CD14-positive monocyte (primary cell): ENCODE measurements at regions not wholly inside any gene's neighbourhood (a gene's known extent, or its start where the extent isn't known, plus 50 kb on each side); places are given as distances from the start of the nearest gene placed in this dataset.
"Not testable (repeated sequence)": the region's sequence is repeated elsewhere in the genome, so short reads cannot be mapped to it uniquely, and the experiment has no call there.

Experiments
- DNase-seq, 3 donors: peaks; one replicate each; pipeline ENCODE4 v3.0.0-alpha.2; 2011 to 2022
- H2AFZ ChIP-seq: 2 replicates; pipeline ENCODE4 v1.6.0; 2012; ENCODE audit warnings: mild to moderate bottlenecking, low read depth, low read length, inconsistent platforms; ENCODE audit not compliant: insufficient read depth, poor library complexity, severe bottlenecking
- H3K27ac ChIP-seq, 2 donors: 1 replicate in 1 of 2; 2 replicates in 1 of 2; pipeline ENCODE4 v1.5.1; 2012 to 2013; ENCODE audit warnings: low read length in 2 of 2, control low read depth in 1 of 2, inconsistent platforms in 1 of 2, low read depth in 1 of 2, mild to moderate bottlenecking in 1 of 2
- H3K27me3 ChIP-seq, 2 donors: one replicate each; pipeline versions ENCODE4 v1.6.0 to v1.6.1; 2011 to 2013; ENCODE audit warnings: low read length in 2 of 2; ENCODE audit not compliant: control insufficient read depth in 2 of 2, insufficient read depth in 2 of 2
- H3K36me3 ChIP-seq, 2 donors: replicated peaks in 1 of 2; 1 replicate in 1 of 2; 2 replicates in 1 of 2; pipeline versions ENCODE4 v1.5.1 to v1.6.1; 2012 to 2013; ENCODE audit warnings: low read length in 2 of 2, control low read depth in 1 of 2, inconsistent platforms in 1 of 2, mild to moderate bottlenecking in 1 of 2; ENCODE audit not compliant: insufficient read depth in 2 of 2, control insufficient read depth in 1 of 2
- H3K4me1 ChIP-seq, 2 donors: 1 replicate in 1 of 2; 2 replicates in 1 of 2; pipeline versions ENCODE4 v1.5.1 to v1.6.1; 2012 to 2013; ENCODE audit warnings: low read length in 2 of 2, control low read depth in 1 of 2, inconsistent platforms in 1 of 2, mild to moderate bottlenecking in 1 of 2, moderate library complexity in 1 of 2; ENCODE audit not compliant: insufficient read depth in 2 of 2, control insufficient read depth in 1 of 2
- H3K4me2 ChIP-seq: replicated peaks from 2 replicates; pipeline ENCODE3; 2012; ENCODE audit warnings: low read length, moderate library complexity, mild to moderate bottlenecking; ENCODE audit not compliant: poor library complexity, severe bottlenecking; ENCODE audit errors: extremely low read depth
- H3K4me3 ChIP-seq, 3 experiments: fragments of 200-600 bp in 1 of 3; sonication (generic) in 1 of 3; replicated peaks in 1 of 3; 1 replicate in 2 of 3; 2 replicates in 1 of 3; pipeline ENCODE4 v1.5.1; 2011 to 2013; ENCODE audit warnings: low read length in 3 of 3, mild to moderate bottlenecking in 3 of 3, control low read depth in 2 of 3, low read depth in 2 of 3, inconsistent platforms in 1 of 3, moderate library complexity in 1 of 3
- H3K79me2 ChIP-seq: 2 replicates; pipeline ENCODE4 v1.6.0; 2012; ENCODE audit warnings: mild to moderate bottlenecking, control low read depth, inconsistent platforms, low read length, moderate library complexity; ENCODE audit not compliant: insufficient read depth
- H3K9ac ChIP-seq: 2 replicates; pipeline ENCODE4 v1.6.0; 2017; ENCODE audit warnings: low read length, mild to moderate bottlenecking; ENCODE audit not compliant: insufficient read depth, poor library complexity, severe bottlenecking
- H3K9me3 ChIP-seq, 2 donors: replicated peaks in 1 of 2; 1 replicate in 1 of 2; 2 replicates in 1 of 2; pipeline versions ENCODE4 v1.5.1 to v1.6.1; 2012 to 2013; ENCODE audit warnings: low read length in 2 of 2, control low read depth in 1 of 2; ENCODE audit not compliant: control insufficient read depth in 1 of 2, insufficient read depth in 1 of 2
- H4K20me1 ChIP-seq: 2 replicates; pipeline ENCODE4 v1.6.0; 2012; ENCODE audit warnings: mild to moderate bottlenecking, low read length, control low read depth, moderate library complexity; ENCODE audit not compliant: insufficient read depth
- H3K27ac Mint-ChIP-seq, 7 donors: one replicate each; pipeline ENCODE4 v1.8.0; 2020; ENCODE audit warnings: mild to moderate bottlenecking in 7 of 7, mixed read lengths in 7 of 7, moderate library complexity in 6 of 7, inconsistent platforms in 2 of 7
- H3K27me3 Mint-ChIP-seq, 3 donors: one replicate each; pipeline ENCODE4 v1.8.0; 2021 to 2022; ENCODE audit warnings: low read depth in 3 of 3, mild to moderate bottlenecking in 3 of 3, mixed read lengths in 3 of 3, moderate library complexity in 3 of 3, inconsistent platforms in 1 of 3
- H3K36me3 Mint-ChIP-seq, 2 donors: one replicate each; pipeline ENCODE4 v1.8.0; 2020; ENCODE audit warnings: mixed read lengths in 2 of 2, inconsistent platforms in 1 of 2, mild to moderate bottlenecking in 1 of 2
- H3K4me1 Mint-ChIP-seq: one replicate; pipeline ENCODE4 v1.8.0; 2020; ENCODE audit warnings: mild to moderate bottlenecking, mixed read lengths
- H3K4me3 Mint-ChIP-seq, 2 donors: one replicate each; pipeline ENCODE4 v1.8.0; 2020; ENCODE audit warnings: mild to moderate bottlenecking in 2 of 2, mixed read lengths in 2 of 2, moderate library complexity in 1 of 2
- H3K9me3 Mint-ChIP-seq, 7 donors: one replicate each; pipeline ENCODE4 v1.8.0; 2020 to 2022; ENCODE audit warnings: mixed read lengths in 7 of 7, mild to moderate bottlenecking in 6 of 7, moderate library complexity in 6 of 7, inconsistent platforms in 2 of 7
- WGBS: methylation state at CpG from one replicate; pipeline ENCODE4 v1.1.5; 2013; ENCODE audit warnings: missing lambda C conversion rate; ENCODE audit not compliant: insufficient coverage; 5-methylcytosine and 5-hydroxymethylcytosine counted together
- intact Hi-C, 2 donors: fragments of 100-400 bp; cut with micrococcal nuclease; formaldehyde crosslinking; loops; one replicate each; pipeline versions ENCODE4 v1.15.0 to v1.15.1; 2023

DNA sequence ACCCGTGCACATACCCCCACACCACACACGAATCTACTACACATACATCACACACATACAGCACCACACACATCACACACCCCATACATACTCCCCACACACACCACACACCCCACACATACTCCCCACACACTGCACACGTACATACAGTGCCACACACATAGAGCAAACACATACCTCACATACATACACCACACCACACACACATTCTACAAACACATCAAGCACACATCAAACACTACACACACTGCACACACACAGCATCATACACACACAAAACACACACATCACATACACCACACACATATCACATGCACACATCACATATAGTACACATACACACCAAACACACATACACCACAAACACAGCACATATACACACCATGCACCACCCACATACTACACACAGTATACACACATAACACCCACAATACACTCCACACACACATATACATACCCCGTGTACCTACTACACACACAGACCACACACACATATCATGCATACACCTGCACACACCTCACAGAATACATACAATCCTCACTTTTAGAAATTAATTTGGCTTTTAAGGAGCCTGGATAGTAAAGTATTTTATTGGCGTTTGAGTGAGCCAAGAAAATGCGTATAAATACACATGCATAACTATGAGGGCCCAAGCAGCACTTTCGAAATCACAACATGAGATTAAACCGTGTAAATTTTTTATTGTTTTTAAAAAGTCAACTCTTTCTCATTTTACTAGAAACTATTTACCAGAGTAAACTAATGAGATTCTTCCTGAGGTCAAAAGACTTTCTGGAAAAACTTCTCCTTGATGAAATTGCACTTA is 1461.4 kb downstream of the FOXD4L5 start:
- H3K27ac ChIP-seq, intact Hi-C loops, H3K4me1 ChIP-seq, H3K9ac ChIP-seq, H3K27me3 ChIP-seq, DNase-seq, H3K36me3 Mint-ChIP-seq, H3K4me1 Mint-ChIP-seq, H3K79me2 ChIP-seq, H3K36me3 ChIP-seq, H2AFZ ChIP-seq, H3K4me3 ChIP-seq, H4K20me1 ChIP-seq, H3K27ac Mint-ChIP-seq, H3K4me3 Mint-ChIP-seq, H3K4me2 ChIP-seq, H3K27me3 Mint-ChIP-seq: not testable (repeated sequence)
- H3K9me3 Mint-ChIP-seq, result peaks cover 9 to 15% (median 11%) of the 10 kb centered on the region in 7 donors
- 54% methylated on average over 6 of the region's 8 CpGs for WGBS
- peaks cover 11% of the 10 kb centered on the region in 2 donors for H3K9me3 ChIP-seq

GRCh38 chr9:63822615-63823374 is 1462.2 kb downstream of the FOXD4L5 start:
- DNase-seq, H3K4me1 ChIP-seq, H3K79me2 ChIP-seq, H3K4me2 ChIP-seq, H3K9ac ChIP-seq, H2AFZ ChIP-seq, H3K4me3 ChIP-seq, H3K27me3 Mint-ChIP-seq, H3K36me3 ChIP-seq, H3K27me3 ChIP-seq, H3K27ac ChIP-seq, H3K27ac Mint-ChIP-seq, H3K4me3 Mint-ChIP-seq, H3K4me1 Mint-ChIP-seq, H3K36me3 Mint-ChIP-seq, intact Hi-C loops, H4K20me1 ChIP-seq: not testable (repeated sequence)
- peaks cover 14 to 21% (median 17%) of the 10 kb centered on the region in 7 donors for H3K9me3 Mint-ChIP-seq
- WGBS, result 80% methylated on average over 1 of the region's 6 CpGs
- H3K9me3 ChIP-seq, result peaks cover 17% of the 10 kb centered on the region in 2 donors

- H4K20me1 ChIP-seq, H3K27ac Mint-ChIP-seq, H3K36me3 Mint-ChIP-seq, H3K27me3 ChIP-seq, H3K36me3 ChIP-seq, H3K9ac ChIP-seq, H3K4me3 Mint-ChIP-seq, H3K4me2 ChIP-seq, intact Hi-C loops, H2AFZ ChIP-seq, DNase-seq, H3K4me3 ChIP-seq, H3K27ac ChIP-seq: not testable (repeated sequence)
- peaks cover 15 to 20% (median 16%) of the 10 kb centered on the region in 3 donors for H3K27me3 Mint-ChIP-seq
- H3K4me1 Mint-ChIP-seq, result peaks cover 20% of the 10 kb centered on the region
- Histone ChIP-seq H3K4me1 (peaks cover 10 to 18% of the 10 kb centered on the region in 2 donors), H3K9me3 (peaks cover 27 to 31% of the 10 kb centered on the region in 2 donors), H3K79me2 (peaks cover 22% of the 10 kb centered on the region)
- 75% methylated on average over 4 of the region's 10 CpGs for WGBS
- H3K9me3 Mint-ChIP-seq, result peaks cover 17 to 36% (median 29%) of the 10 kb centered on the region in 7 donors
Measured at GRCh38 chr9:63821293-63821692, 1463.7 kb downstream of the FOXD4L5 start.

DNA sequence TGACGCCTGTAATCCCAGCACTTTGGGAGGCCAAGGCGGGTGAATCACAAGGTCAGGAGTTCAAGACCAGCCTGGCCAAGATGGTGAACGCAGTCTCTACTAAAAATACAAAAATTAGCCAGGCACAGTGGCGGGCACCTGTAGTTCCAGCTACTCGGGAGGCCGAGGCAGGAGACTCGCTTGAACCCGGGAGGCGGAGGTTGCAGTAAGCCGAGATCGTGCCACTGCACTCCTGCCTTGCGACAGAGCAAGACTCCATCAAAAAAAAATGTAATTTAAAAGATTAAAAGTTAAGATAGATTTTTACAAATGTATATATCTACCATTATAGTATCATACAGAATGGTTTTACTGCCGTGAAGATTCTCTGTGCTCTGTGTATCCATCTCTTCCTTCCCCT is 1464.1 kb downstream of the FOXD4L5 start:
- intact Hi-C loops, H3K27me3 ChIP-seq, H3K27ac ChIP-seq, H4K20me1 ChIP-seq, H3K27ac Mint-ChIP-seq, H3K4me3 Mint-ChIP-seq, H3K36me3 ChIP-seq, H3K9ac ChIP-seq, H2AFZ ChIP-seq, H3K4me3 ChIP-seq, H3K4me2 ChIP-seq, DNase-seq, H3K36me3 Mint-ChIP-seq: not testable (repeated sequence)
- H3K27me3 Mint-ChIP-seq, result peaks cover 15 to 20% (median 16%) of the 10 kb centered on the region in 3 donors
- H3K9me3 ChIP-seq, result peaks cover 32 to 36% of the 10 kb centered on the region in 2 donors
- WGBS, result 78% methylated on average over 8 of the region's 13 CpGs
- peaks cover 22% of the 10 kb centered on the region for H3K79me2 ChIP-seq
- H3K4me1 Mint-ChIP-seq, result peaks cover 20% of the 10 kb centered on the region
- H3K9me3 Mint-ChIP-seq, result peaks cover 19 to 40% (median 33%) of the 10 kb centered on the region in 7 donors
- H3K4me1 ChIP-seq, result peaks cover 10 to 18% of the 10 kb centered on the region in 2 donors
